GM23338 (cell line): ENCODE measurements at regions not wholly inside any gene's neighbourhood (a gene's known extent, or its start where the extent isn't known, plus 50 kb on each side); places are given as distances from the start of the nearest gene placed in this dataset.

Source experiments
- CREB1 ChIP-seq: fragments of 250-450 bp; sonication (Bioruptor Pico); IDR thresholded peaks from 2 replicates; pipeline ENCODE4 v1.5.0; 2020; ENCODE audit warnings: low read depth, mild to moderate bottlenecking, moderate library complexity
- CTCF ChIP-seq, 2 experiments: fragments of 200-600 bp in 1 of 2; sonication (generic) in 1 of 2; conservative IDR thresholded peaks; 2 replicates each; pipeline versions ENCODE4 v1.5.1 to v1.6.1; 2016 to 2017; ENCODE audit warnings: antibody characterized with exemption in 2 of 2, low read depth in 2 of 2, mild to moderate bottlenecking in 2 of 2, moderate library complexity in 1 of 2
- ETS1 ChIP-seq: IDR thresholded peaks from 2 replicates; pipeline ENCODE4 v1.6.1; 2016; ENCODE audit warnings: antibody characterized with exemption
- EZH2 ChIP-seq: fragments of 200-600 bp; sonication (generic); IDR thresholded peaks from one replicate; pipeline ENCODE4 v1.8.0; 2017; ENCODE audit warnings: antibody characterized with exemption, mild to moderate bottlenecking, low read depth; ENCODE audit not compliant: unreplicated experiment
- EZH2phosphoT487 ChIP-seq: fragments of 200-600 bp; sonication (generic); IDR thresholded peaks from one replicate; pipeline ENCODE4 v1.8.1; 2018; ENCODE audit warnings: antibody characterized with exemption; ENCODE audit not compliant: unreplicated experiment
- JUNB ChIP-seq: IDR thresholded peaks from one replicate; pipeline ENCODE4 v1.6.1; 2016; ENCODE audit warnings: antibody characterized with exemption; ENCODE audit not compliant: unreplicated experiment
- NANOG ChIP-seq: IDR thresholded peaks from 2 replicates; pipeline ENCODE4 v1.6.1; 2016; ENCODE audit warnings: antibody characterized with exemption, borderline replicate concordance
- POLR2AphosphoS5 ChIP-seq: IDR thresholded peaks from 2 replicates; pipeline ENCODE4 v1.6.1; 2016; ENCODE audit warnings: antibody characterized with exemption, low read depth
- REST ChIP-seq: IDR thresholded peaks from one replicate; pipeline ENCODE4 v1.6.1; 2018; ENCODE audit warnings: antibody characterized with exemption; ENCODE audit not compliant: unreplicated experiment
- STAT1 ChIP-seq: IDR thresholded peaks from one replicate; pipeline ENCODE4 v1.6.1; 2016; ENCODE audit warnings: antibody characterized with exemption; ENCODE audit not compliant: unreplicated experiment
- ZNF114 ChIP-seq: fragments of 250-450 bp; sonication (Bioruptor Pico); IDR thresholded peaks from 2 replicates; pipeline ENCODE4 v1.5.0; 2020; ENCODE audit warnings: mild to moderate bottlenecking, moderate library complexity
- ZNF331 ChIP-seq: fragments of 250-450 bp; sonication (Bioruptor Pico); IDR thresholded peaks from 2 replicates; pipeline ENCODE4 v1.5.0; 2020; ENCODE audit warnings: low read depth, mild to moderate bottlenecking, moderate library complexity

GRCh38 chr13:97106323-97106722 is 112.0 kb upstream of the OXGR1 start:
- TF ChIP-seq CTCF (conservative IDR thresholded peaks at IDR 0.05; ENCODE audit: low read depth in 2 of 2) = no peak
- no peak for TF ChIP-seq EZH2
- no peak for TF ChIP-seq EZH2phosphoT487
- no peak for TF ChIP-seq POLR2AphosphoS5
- no peak for TF ChIP-seq JUNB
- no peak for TF ChIP-seq REST
- TF ChIP-seq NANOG = no peak
- TF ChIP-seq CREB1 (CRISPR knock-in tag) = no peak
- no peak for TF ChIP-seq ZNF114 (CRISPR knock-in tag)
- no peak for TF ChIP-seq ETS1
- no peak for TF ChIP-seq STAT1
- TF ChIP-seq ZNF331 (CRISPR knock-in tag) = no peak
